ENCODE measurements at regions not wholly inside any gene's neighbourhood (a gene's known extent, or its start where the extent isn't known, plus 50 kb on each side); places are given as distances from the start of the nearest gene placed in this dataset.

DNA sequence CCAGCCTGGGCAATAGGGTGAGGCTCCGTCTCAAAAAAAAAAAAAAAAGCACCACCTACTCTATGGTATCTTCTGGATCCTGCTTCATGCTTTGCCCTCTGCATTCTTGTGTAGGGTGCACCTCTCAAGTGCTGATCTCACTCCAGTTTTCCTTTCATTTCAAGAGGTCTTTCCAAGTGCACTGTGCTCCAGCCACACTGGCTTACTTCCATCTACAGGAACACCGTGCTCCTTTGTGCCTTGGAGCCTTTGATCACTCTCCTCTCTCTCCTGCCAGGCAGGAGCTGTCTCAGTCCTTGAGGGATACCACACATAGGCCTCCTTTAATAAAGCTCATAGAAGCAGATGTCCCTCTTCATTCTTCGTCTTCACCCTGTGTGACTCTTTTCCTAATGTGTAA, 55.4 kb upstream of the GREM2 start:
- TF ChIP-seq, protein P1, sequence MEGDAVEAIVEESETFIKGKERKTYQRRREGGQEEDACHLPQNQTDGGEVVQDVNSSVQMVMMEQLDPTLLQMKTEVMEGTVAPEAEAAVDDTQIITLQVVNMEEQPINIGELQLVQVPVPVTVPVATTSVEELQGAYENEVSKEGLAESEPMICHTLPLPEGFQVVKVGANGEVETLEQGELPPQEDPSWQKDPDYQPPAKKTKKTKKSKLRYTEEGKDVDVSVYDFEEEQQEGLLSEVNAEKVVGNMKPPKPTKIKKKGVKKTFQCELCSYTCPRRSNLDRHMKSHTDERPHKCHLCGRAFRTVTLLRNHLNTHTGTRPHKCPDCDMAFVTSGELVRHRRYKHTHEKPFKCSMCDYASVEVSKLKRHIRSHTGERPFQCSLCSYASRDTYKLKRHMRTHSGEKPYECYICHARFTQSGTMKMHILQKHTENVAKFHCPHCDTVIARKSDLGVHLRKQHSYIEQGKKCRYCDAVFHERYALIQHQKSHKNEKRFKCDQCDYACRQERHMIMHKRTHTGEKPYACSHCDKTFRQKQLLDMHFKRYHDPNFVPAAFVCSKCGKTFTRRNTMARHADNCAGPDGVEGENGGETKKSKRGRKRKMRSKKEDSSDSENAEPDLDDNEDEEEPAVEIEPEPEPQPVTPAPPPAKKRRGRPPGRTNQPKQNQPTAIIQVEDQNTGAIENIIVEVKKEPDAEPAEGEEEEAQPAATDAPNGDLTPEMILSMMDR (conservative IDR thresholded peaks at IDR 0.05) = no peak
- H3K27ac ChIP-seq = no peak overlapping the region

DNA sequence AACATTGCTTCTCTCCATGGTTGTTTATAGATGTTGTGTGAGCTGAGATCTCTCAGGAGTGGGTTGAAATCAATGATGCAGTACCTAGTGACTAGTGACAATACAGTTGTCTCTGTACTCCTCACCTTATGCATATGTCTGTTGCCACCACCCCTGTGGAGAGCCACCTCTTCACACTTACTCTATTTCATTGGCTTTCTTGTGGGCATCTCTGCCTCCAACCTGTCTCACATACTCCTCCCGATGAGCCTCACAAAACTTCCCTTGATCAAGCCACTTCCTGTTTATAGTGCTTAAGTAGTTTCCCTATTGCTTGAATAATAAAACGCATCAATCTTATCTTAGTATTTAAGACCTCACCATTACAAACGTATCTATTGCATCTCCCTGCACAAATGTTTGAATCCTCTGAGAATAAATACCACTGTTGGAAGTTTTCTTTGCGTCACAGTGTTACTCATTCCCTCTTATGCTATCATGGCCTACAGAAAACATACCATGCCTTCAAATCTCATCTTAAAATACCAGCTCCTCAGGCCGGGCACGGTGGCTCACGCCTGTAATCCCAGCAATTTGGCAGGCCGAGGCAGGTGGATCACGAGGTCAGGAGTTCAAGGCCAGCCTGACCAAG, 54.7 kb upstream of the GREM2 start:
- TF ChIP-seq, protein P1 (conservative IDR thresholded peaks at IDR 0.05) = no peak
- H3K27ac ChIP-seq = no peak overlapping the region

DNA sequence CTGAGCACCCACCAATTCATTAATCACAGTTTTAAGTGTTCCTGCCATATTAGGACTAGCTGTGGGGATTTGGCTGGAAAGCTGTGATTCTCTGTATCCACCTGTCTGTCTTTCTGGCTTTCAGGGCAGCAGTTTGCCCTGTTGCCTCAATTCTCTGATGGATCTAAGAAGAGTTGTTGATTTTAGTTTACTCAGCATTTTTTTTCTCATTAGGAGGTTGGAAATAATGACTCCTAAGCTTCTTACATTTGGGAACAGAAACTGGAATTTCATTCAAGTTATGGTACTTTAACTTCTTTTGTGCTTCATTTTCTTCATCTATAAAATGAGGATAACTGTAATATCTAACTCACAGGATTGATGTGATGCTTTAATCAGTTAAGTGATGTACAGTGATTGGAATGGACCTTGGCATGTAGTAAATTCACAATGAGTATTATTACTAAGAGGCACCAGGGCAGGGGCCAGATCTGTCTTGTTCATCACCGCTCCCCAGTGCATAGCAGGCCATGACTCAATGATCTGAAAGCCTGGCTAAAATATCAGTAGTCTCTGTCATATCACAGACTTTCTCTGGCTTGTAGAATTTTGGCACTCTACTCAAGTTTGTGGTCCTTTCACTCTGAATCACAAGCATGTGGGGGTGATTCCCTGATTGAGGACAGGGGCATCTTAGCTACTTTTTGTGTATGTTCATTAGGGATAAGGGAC, 51.4 kb upstream of the GREM2 start:
- no peak overlapping the region for H3K27ac ChIP-seq
- TF ChIP-seq, protein P1 (conservative IDR thresholded peaks at IDR 0.05) = no peak

Data from VCaP (cell line).